ENCODE measurements at regions not wholly inside any gene's neighbourhood (a gene's known extent, or its start where the extent isn't known, plus 50 kb on each side); places are given as distances from the start of the nearest gene placed in this dataset.

- no peak for TF ChIP-seq ZFX (IDR thresholded peaks at IDR 0.05; ENCODE audit: borderline replicate concordance)
- no peak for TF ChIP-seq CTCF (IDR thresholded peaks at IDR 0.05)
- H3K27ac ChIP-seq, result no peak overlapping the region
Measured at GRCh38 chr13:18948012-18948663, 233.5 kb downstream of the TUBA3C start.

- no peak overlapping the region for H3K27ac ChIP-seq
- TF ChIP-seq CTCF (IDR thresholded peaks at IDR 0.05), result no peak
- no peak for TF ChIP-seq ZFX (IDR thresholded peaks at IDR 0.05; ENCODE audit: borderline replicate concordance)
Measured at GRCh38 chr13:18947376-18947977, 234.1 kb downstream of the TUBA3C start.

- H3K27ac ChIP-seq, result no peak overlapping the region
- no peak for TF ChIP-seq CTCF (IDR thresholded peaks at IDR 0.05)
- no peak for TF ChIP-seq ZFX (IDR thresholded peaks at IDR 0.05; ENCODE audit: borderline replicate concordance)
Measured at GRCh38 chr13:18946738-18947137, 234.9 kb downstream of the TUBA3C start.

- no peak for TF ChIP-seq CTCF (IDR thresholded peaks at IDR 0.05)
- TF ChIP-seq ZFX (IDR thresholded peaks at IDR 0.05; ENCODE audit: borderline replicate concordance), result no peak
- no peak overlapping the region for H3K27ac ChIP-seq
Measured at GRCh38 chr13:18944501-18945068, 237.0 kb downstream of the TUBA3C start.

- no peak overlapping the region for H3K27ac ChIP-seq
- TF ChIP-seq CTCF (IDR thresholded peaks at IDR 0.05) (no peak), ZFX (IDR thresholded peaks at IDR 0.05; ENCODE audit: borderline replicate concordance) (no peak)
Measured at GRCh38 chr13:18943721-18944391, 237.8 kb downstream of the TUBA3C start.

- H3K27ac ChIP-seq, result no peak overlapping the region
- TF ChIP-seq CTCF (IDR thresholded peaks at IDR 0.05), result no peak
Measured at GRCh38 chr13:18943273-18943672, 238.4 kb downstream of the TUBA3C start.

GRCh38 chr13:18936104-18936503 lies 245.5 kb downstream of the TUBA3C start:
- no peak for TF ChIP-seq ZFX (IDR thresholded peaks at IDR 0.05; ENCODE audit: borderline replicate concordance)
- no peak for TF ChIP-seq CTCF (IDR thresholded peaks at IDR 0.05)
- no peak overlapping the region for H3K27ac ChIP-seq

Data from 22Rv1 (cell line).